Erythroblast (primary cell): ENCODE measurements at regions not wholly inside any gene's neighbourhood (a gene's known extent, or its start where the extent isn't known, plus 50 kb on each side); places are given as distances from the start of the nearest gene placed in this dataset.

Source experiments
- GATA1 ChIP-seq: IDR thresholded peaks from 2 replicates; pipeline ENCODE4 v1.6.1; 2011; ENCODE audit warnings: low read depth, mild to moderate bottlenecking, control low read depth, low read length, moderate library complexity
- POLR2A ChIP-seq: IDR thresholded peaks from 2 replicates; pipeline ENCODE4 v1.6.1; 2011; ENCODE audit warnings: mild to moderate bottlenecking, low read length

DNA sequence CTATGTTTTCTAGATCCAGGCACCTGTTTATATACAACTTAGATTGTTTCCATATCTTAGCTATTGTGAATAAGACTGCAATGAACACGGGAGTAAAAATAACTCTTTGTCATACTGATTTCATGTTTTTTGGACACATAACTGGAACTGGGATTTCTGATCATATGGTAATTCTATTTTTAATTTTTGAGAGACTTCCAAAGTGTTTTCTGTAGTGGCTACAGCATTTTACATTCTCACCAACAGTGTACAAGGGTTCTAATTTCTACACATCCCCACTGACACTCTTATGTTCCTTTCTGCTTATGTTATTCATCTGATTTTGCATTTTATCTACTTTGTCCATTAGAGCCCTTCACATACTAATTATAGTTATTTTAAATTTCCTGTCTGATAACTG is 1152.9 kb downstream of the SLITRK1 start:
- TF ChIP-seq GATA1 (no peak), POLR2A (no peak)
